ENCODE measurements at regions not wholly inside any gene's neighbourhood (a gene's known extent, or its start where the extent isn't known, plus 50 kb on each side); places are given as distances from the start of the nearest gene placed in this dataset.
"Not testable (repeated sequence)": the region's sequence is repeated elsewhere in the genome, so short reads cannot be mapped to it uniquely, and the experiment has no call there.

DNA sequence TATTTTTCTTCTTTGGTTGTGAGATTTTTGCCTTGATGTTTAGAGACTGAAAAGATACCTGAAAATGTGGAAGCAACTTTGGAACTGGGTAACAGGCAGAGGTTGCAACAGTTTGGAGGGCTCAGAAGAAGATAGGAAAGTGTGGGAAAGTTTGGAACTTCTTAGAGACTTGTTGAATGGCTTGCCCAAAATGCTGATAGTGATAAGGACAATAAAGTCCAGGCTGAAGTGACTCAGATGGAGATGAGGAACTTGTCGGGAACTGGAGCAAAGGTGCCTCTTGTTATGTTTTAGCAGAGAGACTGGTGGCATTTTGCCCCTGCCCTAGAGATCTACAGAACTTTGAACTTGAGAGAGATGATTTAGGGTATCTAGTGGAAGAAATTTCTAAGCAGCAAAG lies 171.8 kb downstream of the REEP3 start:
- not testable (repeated sequence) for H3K27ac ChIP-seq (ENCODE audit: low read length)

GRCh38 chr10:63696205-63696604 lies 175.0 kb downstream of the REEP3 start:
- H3K36me3 ChIP-seq (ENCODE audit: control insufficient read depth, insufficient read depth, low read length) = no peaks in the 10 kb centered on the region
- no CpG with 5 or more reads among the region's 3 CpGs for WGBS (ENCODE audit: insufficient coverage)
- H3K9me3 ChIP-seq (replicated peaks; ENCODE audit: control insufficient read depth, low read depth, low read length) = no peaks in the 10 kb centered on the region
- DNase-seq = no peak
- no peak overlapping the region for H3K4me3 ChIP-seq (ENCODE audit: low read length)
- H3K27me3 ChIP-seq (ENCODE audit: control insufficient read depth, insufficient read depth, low read length) = no peaks in the 10 kb centered on the region
- H3K4me1 ChIP-seq (ENCODE audit: control insufficient read depth, insufficient read depth, low read length) = peaks cover 15% of the 10 kb centered on the region
- H3K27ac ChIP-seq (ENCODE audit: low read length) = no peak overlapping the region

More for the DNA sequence above, 171.8 kb downstream of the REEP3 start:
- H3K4me3 ChIP-seq (ENCODE audit: low read length); H3K4me1 ChIP-seq (ENCODE audit: control insufficient read depth, insufficient read depth, low read length); DNase-seq; H3K36me3 ChIP-seq (ENCODE audit: control insufficient read depth, insufficient read depth, low read length); H3K9me3 ChIP-seq (replicated peaks; ENCODE audit: control insufficient read depth, low read depth, low read length); H3K27me3 ChIP-seq (ENCODE audit: control insufficient read depth, insufficient read depth, low read length): not testable (repeated sequence)
- WGBS (ENCODE audit: insufficient coverage) = 75% methylated on average over 1 of the region's 1 CpG

DNA sequence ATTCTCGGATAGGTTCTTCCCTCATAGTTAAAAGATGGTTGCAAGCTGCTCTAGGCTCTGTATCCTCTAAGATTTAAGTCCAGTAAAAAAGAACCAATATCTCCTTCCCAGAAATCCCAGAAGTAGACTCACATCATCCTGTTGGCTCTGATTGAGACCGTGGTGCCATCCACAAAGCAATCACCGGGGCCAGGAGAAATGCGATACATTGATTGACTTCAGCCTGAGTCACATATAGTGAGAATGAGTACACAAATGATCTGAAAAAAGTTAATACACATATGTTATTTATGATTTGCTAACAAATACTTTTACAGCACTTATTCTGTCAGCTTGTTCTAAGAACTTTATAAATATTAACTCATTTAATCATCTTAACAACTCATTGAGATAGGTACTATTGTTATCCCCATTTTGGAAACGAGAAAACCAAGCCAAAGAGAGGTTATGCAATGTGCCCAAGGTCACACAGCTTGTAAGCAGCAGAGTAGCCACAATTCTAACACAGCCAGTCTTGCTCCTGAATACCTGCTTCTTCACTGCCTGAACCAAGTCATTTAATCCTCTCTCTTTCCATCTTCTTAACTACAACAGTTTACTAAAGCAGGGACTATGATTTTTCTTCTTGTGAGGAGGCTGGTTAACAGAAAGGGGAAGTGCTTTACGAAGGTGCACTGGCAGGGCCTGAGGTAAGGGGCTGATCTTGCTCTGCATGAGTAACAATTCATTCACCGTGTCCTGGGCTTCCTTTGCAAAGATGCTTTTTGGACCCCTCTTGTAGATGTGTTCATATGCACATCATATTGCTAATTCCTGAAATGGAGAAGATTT lies 177.0 kb downstream of the REEP3 start:
- Histone ChIP-seq H3K27ac (ENCODE audit: low read length) (no peak overlapping the region), H3K4me3 (ENCODE audit: low read length) (no peak overlapping the region), H3K36me3 (ENCODE audit: control insufficient read depth, insufficient read depth, low read length) (no peaks in the 10 kb centered on the region), H3K27me3 (ENCODE audit: control insufficient read depth, insufficient read depth, low read length) (no peaks in the 10 kb centered on the region), H3K9me3 (replicated peaks; ENCODE audit: control insufficient read depth, low read depth, low read length) (no peaks in the 10 kb centered on the region), H3K4me1 (ENCODE audit: control insufficient read depth, insufficient read depth, low read length) (peaks cover 21% of the 10 kb centered on the region)
- WGBS (ENCODE audit: insufficient coverage) = 83% methylated on average over 1 of the region's 7 CpGs
- no peak for DNase-seq

DNA sequence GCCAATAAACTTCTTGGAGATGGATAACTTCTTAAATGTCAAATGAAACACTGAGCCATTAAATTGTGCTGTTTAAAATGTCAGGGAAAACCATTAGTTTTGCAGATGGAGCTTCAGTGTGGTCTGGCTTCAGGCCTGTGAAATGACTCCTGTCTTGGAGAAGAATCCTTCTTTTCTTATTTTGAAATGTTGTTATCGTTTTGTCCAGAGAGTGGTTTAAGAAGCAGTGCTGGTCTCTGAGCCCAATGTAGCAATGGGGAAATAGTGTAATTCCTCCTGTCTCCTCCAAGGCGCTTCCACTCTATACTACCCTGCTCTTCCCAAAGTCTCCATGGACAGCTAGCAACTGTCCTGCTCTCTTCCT lies 177.6 kb downstream of the REEP3 start:
- Histone ChIP-seq H3K36me3 (ENCODE audit: control insufficient read depth, insufficient read depth, low read length) (no peaks in the 10 kb centered on the region), H3K4me3 (ENCODE audit: low read length) (no peak overlapping the region), H3K4me1 (ENCODE audit: control insufficient read depth, insufficient read depth, low read length) (peaks cover 22% of the 10 kb centered on the region), H3K27me3 (ENCODE audit: control insufficient read depth, insufficient read depth, low read length) (no peaks in the 10 kb centered on the region), H3K9me3 (replicated peaks; ENCODE audit: control insufficient read depth, low read depth, low read length) (no peaks in the 10 kb centered on the region), H3K27ac (ENCODE audit: low read length) (peak overlapping the region; percentile 8)
- no CpG with 5 or more reads among the region's 2 CpGs for whole genome bisulfite sequencing (ENCODE audit: insufficient coverage)
- DNase-seq = peak; percentile 90

- WGBS (ENCODE audit: insufficient coverage) = no CpG with 5 or more reads among the region's 5 CpGs
- Histone ChIP-seq H3K27ac (ENCODE audit: low read length) (peak overlapping the region; percentile 24), H3K4me3 (ENCODE audit: low read length) (no peak overlapping the region), H3K9me3 (replicated peaks; ENCODE audit: control insufficient read depth, low read depth, low read length) (no peaks in the 10 kb centered on the region), H3K27me3 (ENCODE audit: control insufficient read depth, insufficient read depth, low read length) (no peaks in the 10 kb centered on the region), H3K36me3 (ENCODE audit: control insufficient read depth, insufficient read depth, low read length) (no peaks in the 10 kb centered on the region), H3K4me1 (ENCODE audit: control insufficient read depth, insufficient read depth, low read length) (peaks cover 23% of the 10 kb centered on the region)
- peak; percentile 89 for DNase-seq
Measured at GRCh38 chr10:63699785-63700613, 178.8 kb downstream of the REEP3 start.

DNA sequence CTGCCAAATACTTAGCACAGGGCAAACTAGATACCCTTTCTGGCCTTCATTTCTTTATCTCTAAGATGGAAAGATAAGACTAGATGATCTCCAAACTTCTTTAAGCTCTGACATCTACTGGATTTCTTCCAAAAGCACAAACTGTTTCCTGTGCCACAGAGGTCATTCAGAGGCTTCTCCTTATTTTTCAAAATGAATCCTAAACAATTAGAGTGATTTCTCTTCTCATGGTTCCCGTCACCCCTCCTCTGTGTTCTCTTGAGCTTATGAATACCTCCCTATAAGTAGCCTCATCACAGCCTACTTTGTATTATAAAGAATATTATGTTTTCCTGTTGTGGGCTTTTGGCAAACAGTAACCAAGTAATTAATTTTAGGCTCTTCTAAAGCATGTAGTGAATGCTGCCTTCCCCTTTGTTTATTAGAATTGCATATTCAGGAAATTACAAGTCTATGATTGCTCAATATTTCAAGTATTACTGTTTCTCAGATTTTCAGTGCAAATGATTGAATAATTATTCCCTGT lies 179.5 kb downstream of the REEP3 start:
- Histone ChIP-seq H3K27me3 (ENCODE audit: control insufficient read depth, insufficient read depth, low read length) (no peaks in the 10 kb centered on the region), H3K27ac (ENCODE audit: low read length) (peak overlapping the region; percentile 24), H3K36me3 (ENCODE audit: control insufficient read depth, insufficient read depth, low read length) (no peaks in the 10 kb centered on the region), H3K4me3 (ENCODE audit: low read length) (no peak overlapping the region), H3K9me3 (replicated peaks; ENCODE audit: control insufficient read depth, low read depth, low read length) (no peaks in the 10 kb centered on the region), H3K4me1 (ENCODE audit: control insufficient read depth, insufficient read depth, low read length) (peaks cover 23% of the 10 kb centered on the region)
- no CpG with 5 or more reads among the region's 1 CpG for WGBS (ENCODE audit: insufficient coverage)
- no peak for DNase-seq

GRCh38 chr10:63702092-63702491 lies 180.9 kb downstream of the REEP3 start:
- Histone ChIP-seq H3K9me3 (replicated peaks; ENCODE audit: control insufficient read depth, low read depth, low read length) (no peaks in the 10 kb centered on the region), H3K36me3 (ENCODE audit: control insufficient read depth, insufficient read depth, low read length) (no peaks in the 10 kb centered on the region), H3K4me1 (ENCODE audit: control insufficient read depth, insufficient read depth, low read length) (peaks cover 23% of the 10 kb centered on the region), H3K27me3 (ENCODE audit: control insufficient read depth, insufficient read depth, low read length) (no peaks in the 10 kb centered on the region), H3K27ac (ENCODE audit: low read length) (no peak overlapping the region), H3K4me3 (ENCODE audit: low read length) (no peak overlapping the region)
- WGBS (ENCODE audit: insufficient coverage) = no CpG with 5 or more reads among the region's 1 CpG
- DNase-seq = peak; percentile 22

GRCh38 chr10:63703113-63703670 lies 182.0 kb downstream of the REEP3 start:
- H3K36me3 ChIP-seq (ENCODE audit: control insufficient read depth, insufficient read depth, low read length) = no peaks in the 10 kb centered on the region
- no peaks in the 10 kb centered on the region for H3K9me3 ChIP-seq (replicated peaks; ENCODE audit: control insufficient read depth, low read depth, low read length)
- H3K4me3 ChIP-seq (ENCODE audit: low read length) = no peak overlapping the region
- peaks cover 23% of the 10 kb centered on the region for H3K4me1 ChIP-seq (ENCODE audit: control insufficient read depth, insufficient read depth, low read length)
- WGBS (ENCODE audit: insufficient coverage) = no CpG with 5 or more reads among the region's 4 CpGs
- no peak overlapping the region for H3K27ac ChIP-seq (ENCODE audit: low read length)
- DNase-seq = peak; percentile 84
- no peaks in the 10 kb centered on the region for H3K27me3 ChIP-seq (ENCODE audit: control insufficient read depth, insufficient read depth, low read length)

- H3K4me1 ChIP-seq (ENCODE audit: control insufficient read depth, insufficient read depth, low read length) = peaks cover 21% of the 10 kb centered on the region
Measured at GRCh38 chr10:63703740-63704345, 182.6 kb downstream of the REEP3 start.

More at GRCh38 chr10:63703740-63704345, 182.6 kb downstream of the REEP3 start:
- H3K27me3 ChIP-seq (ENCODE audit: control insufficient read depth, insufficient read depth, low read length) = no peaks in the 10 kb centered on the region
- DNase-seq = no peak
- H3K4me3 ChIP-seq (ENCODE audit: low read length) = no peak overlapping the region
- no peak overlapping the region for H3K27ac ChIP-seq (ENCODE audit: low read length)
- H3K9me3 ChIP-seq (replicated peaks; ENCODE audit: control insufficient read depth, low read depth, low read length) = no peaks in the 10 kb centered on the region
- no peaks in the 10 kb centered on the region for H3K36me3 ChIP-seq (ENCODE audit: control insufficient read depth, insufficient read depth, low read length)
- 83% methylated on average over 4 of the region's 6 CpGs for WGBS (ENCODE audit: insufficient coverage)
